ENCODE measurements at regions not wholly inside any gene's neighbourhood (a gene's known extent, or its start where the extent isn't known, plus 50 kb on each side); places are given as distances from the start of the nearest gene placed in this dataset.

- TF ChIP-seq CTCF (IDR thresholded peaks at IDR 0.05) (no peak), POLR2A (IDR thresholded peaks at IDR 0.05) (no peak)
Observed at GRCh38 chr2:7931808-7932207, 750.0 kb upstream of the ID2 start.
